ENCODE measurements at regions not wholly inside any gene's neighbourhood (a gene's known extent, or its start where the extent isn't known, plus 50 kb on each side); places are given as distances from the start of the nearest gene placed in this dataset.

DNA sequence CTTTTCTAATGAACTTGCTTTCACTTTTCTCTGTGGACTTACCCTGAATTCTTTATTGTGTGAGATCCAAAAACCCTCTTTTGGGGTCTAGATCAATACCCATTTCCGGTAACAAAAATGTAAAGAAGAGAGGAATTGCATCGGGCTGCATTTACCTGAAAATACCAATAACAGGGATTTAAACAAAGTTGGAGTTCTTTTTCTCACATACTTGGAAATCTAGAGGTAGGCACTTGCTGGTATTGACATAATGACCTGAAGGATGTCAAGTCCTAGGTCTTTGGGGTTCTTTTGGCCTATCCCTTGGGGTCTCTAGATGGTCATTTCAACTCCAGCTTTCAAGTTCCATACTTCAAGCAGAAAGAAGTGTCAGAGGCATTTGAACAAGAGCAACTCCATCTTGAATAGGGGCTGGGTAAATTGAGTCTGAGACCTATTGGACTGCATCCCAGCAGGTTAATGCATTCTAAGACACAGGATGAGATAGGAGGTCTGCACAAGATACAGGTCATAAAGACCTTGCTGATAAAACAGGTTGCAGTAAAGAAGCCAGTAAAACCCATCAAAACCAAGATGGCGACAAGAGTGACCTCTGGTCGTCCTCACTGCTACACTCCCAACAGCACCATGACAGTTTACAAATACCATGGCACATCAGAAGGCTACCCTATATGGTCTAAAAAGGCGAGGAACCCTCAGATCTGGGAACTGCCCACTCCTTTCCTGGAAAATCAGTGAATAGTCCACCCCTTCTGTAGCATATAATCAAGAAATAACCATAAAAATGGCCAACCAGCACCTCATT, 50.8 kb upstream of the ZNF280D start:
- no peak overlapping the region for H2AK5ac ChIP-seq (ENCODE audit: low read depth, low read length)
- no peaks in the 10 kb centered on the region for H3K36me3 ChIP-seq (ENCODE audit: control insufficient read depth in 2 of 4, insufficient read depth in 4 of 4, low read length in 3 of 4)
- no peak overlapping the region for H3K4me2 ChIP-seq (ENCODE audit: insufficient read depth in 1 of 2, low read depth in 2 of 2, low read length in 2 of 2)
- H3K23ac ChIP-seq (ENCODE audit: insufficient read length), result no peak overlapping the region
- FAIRE-seq (no peak), DNase-seq (ENCODE audit: low read depth in 1 of 2, low spot score in 2 of 2) (no peak)
- H2BK12ac ChIP-seq (ENCODE audit: low read depth, low read length), result no peak overlapping the region
- peaks cover 0 to 2% (median 0%) of the 10 kb centered on the region in 4 experiments; a peak in 1 of 7 replicates for H3K4me1 ChIP-seq (replicated peaks in 1 of 4; ENCODE audit: control insufficient read depth in 3 of 4, insufficient read depth in 4 of 4, low read length in 3 of 4)
- ChIA-PET CTCF (ENCODE audit: partially characterized antibody) (no interaction called here), POLR2A (ENCODE audit: partially characterized antibody) (interaction anchor here (0.9 kb wide), 1 partner anchor 17 kb away, joined by 3 read pairs; no protein-coding TSS in a partner anchor)
- H3K9me3 ChIP-seq (ENCODE audit: insufficient read depth in 2 of 2, low read depth in 1 of 2, low read length in 1 of 2), result peaks cover 0 to 8% of the 10 kb centered on the region in 2 experiments; a peak in 1 of 4 replicates
- no peaks in the 10 kb centered on the region for H3K23me2 ChIP-seq (ENCODE audit: low read depth, low read length)
- no peak overlapping the region for H3K27ac ChIP-seq (ENCODE audit: low read depth, low read length)
- H4K5ac ChIP-seq (ENCODE audit: insufficient read length, low read depth, low read length), result no peak overlapping the region
- H3K56ac ChIP-seq (replicated peaks; ENCODE audit: insufficient read length, low read depth, low read length), result no peak overlapping the region
- no peak overlapping the region for H4K91ac ChIP-seq (replicated peaks; ENCODE audit: insufficient read length, low read length)
- TF ChIP-seq TAF7 (optimal IDR thresholded peaks at IDR 0.05; ENCODE audit: borderline replicate concordance, low read depth, low read length) (no peak), E2F6 (IDR thresholded peaks at IDR 0.05) (no peak)
- H3K9ac ChIP-seq (replicated peaks in 1 of 4; ENCODE audit: extremely low read depth in 1 of 4, low read depth in 3 of 4, low read length in 3 of 4), result no peak overlapping the region
- H3K4ac ChIP-seq (replicated peaks; ENCODE audit: insufficient read length, low read depth, low read length), result no peak overlapping the region
- H2BK20ac ChIP-seq (ENCODE audit: low read length), result no peak overlapping the region
- H3K79me1 ChIP-seq (ENCODE audit: low read depth, low read length), result no peaks in the 10 kb centered on the region
- H4K20me1 ChIP-seq (replicated peaks in 1 of 2; ENCODE audit: control insufficient read depth in 1 of 2, insufficient read depth in 2 of 2, low read length in 2 of 2), result no peaks in the 10 kb centered on the region
- H3K79me2 ChIP-seq (ENCODE audit: control insufficient read depth in 1 of 2, insufficient read depth in 2 of 2, low read length in 2 of 2), result no peaks in the 10 kb centered on the region
- H3K18ac ChIP-seq (ENCODE audit: extremely low read depth, low read length), result no peak overlapping the region
- H3K14ac ChIP-seq (ENCODE audit: insufficient read length), result no peak overlapping the region
- WGBS, 2 experiments (ENCODE audit: extremely low coverage in 1 of 2, insufficient coverage in 1 of 2, insufficient read length in 1 of 2, insufficient replicate concordance in 2 of 2, low coverage in 1 of 2, low lambda C conversion rate in 2 of 2, missing lambda C conversion rate in 1 of 2), result 84% methylated on average over 5 of the region's 5 CpGs; no CpG with 5 or more reads in 1 of the 2 experiments
- no peaks in the 10 kb centered on the region for H3K27me3 ChIP-seq (replicated peaks in 1 of 4; ENCODE audit: control insufficient read depth in 3 of 4, extremely low read depth in 1 of 4, insufficient read depth in 3 of 4, low read length in 3 of 4)
- no peak overlapping the region for H2BK120ac ChIP-seq (replicated peaks; ENCODE audit: low read depth, low read length)
- H2BK5ac ChIP-seq (ENCODE audit: low read depth, low read length), result no peak overlapping the region
- no peak overlapping the region for H2AFZ ChIP-seq (ENCODE audit: low read length)
- H4K8ac ChIP-seq (ENCODE audit: extremely low read depth, insufficient read depth, low read length), result no peak overlapping the region
- H3K4me3 ChIP-seq (ENCODE audit: extremely low read depth in 1 of 4, insufficient read depth in 2 of 4, low read depth in 3 of 4, low read length in 4 of 4), result no peak overlapping the region
- H2BK15ac ChIP-seq (ENCODE audit: low read length), result no peak overlapping the region
